GM18868 (cell line): ENCODE measurements at regions not wholly inside any gene's neighbourhood (a gene's known extent, or its start where the extent isn't known, plus 50 kb on each side); places are given as distances from the start of the nearest gene placed in this dataset.
"Not testable (repeated sequence)": the region's sequence is repeated elsewhere in the genome, so short reads cannot be mapped to it uniquely, and the experiment has no call there.

Source experiments
- ATAC-seq: cut with Tn5 transposase; IDR thresholded peaks from one replicate; pipeline ENCODE4 v1.9.1; 2021; ENCODE audit warnings: mild to moderate bottlenecking, moderate library complexity; ENCODE audit not compliant: unreplicated experiment

GRCh38 chr5:118606940-118607339 is 381.4 kb downstream of the DTWD2 start:
- no peak for ATAC-seq

- ATAC-seq, result no peak
Measured at GRCh38 chr5:118605761-118606160, 382.6 kb downstream of the DTWD2 start.

DNA sequence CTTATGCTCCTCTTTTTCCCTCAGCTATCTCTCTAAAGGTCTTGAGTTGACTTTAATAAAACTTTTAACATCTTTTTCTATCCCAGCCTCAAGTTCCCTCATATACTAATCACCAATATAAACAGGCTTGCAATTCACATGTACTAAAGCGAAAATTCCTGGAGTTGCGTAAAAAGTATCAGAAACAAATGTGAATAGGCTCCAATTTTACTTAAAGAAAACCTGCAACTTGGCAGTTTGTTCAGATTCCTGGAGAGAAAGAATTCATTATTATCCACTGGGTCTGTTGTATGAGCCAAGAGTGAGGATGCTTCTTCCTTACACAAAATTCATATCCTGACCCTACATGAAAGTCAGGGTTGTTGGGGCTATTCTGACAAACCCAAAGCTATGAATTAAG is 384.2 kb downstream of the DTWD2 start:
- ATAC-seq, result no peak

DNA sequence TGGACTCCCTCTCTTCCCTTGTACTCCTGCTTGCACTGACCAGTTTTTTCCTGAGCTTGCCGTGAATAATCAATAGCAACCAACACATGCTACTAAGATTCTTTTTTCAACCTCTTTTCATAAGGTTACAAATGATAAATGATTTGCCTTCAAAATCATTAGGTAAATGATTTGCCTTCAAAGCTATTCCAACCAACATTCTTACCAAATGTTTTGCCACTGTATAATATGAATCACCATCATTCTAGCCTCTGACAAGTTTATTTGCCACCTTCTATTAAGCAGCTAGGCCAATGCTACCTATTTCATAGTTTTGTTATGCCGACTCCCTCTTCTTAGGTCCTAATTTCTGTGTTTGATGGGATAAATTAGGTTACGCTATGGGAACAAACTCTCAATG is 385.1 kb downstream of the DTWD2 start:
- ATAC-seq, result no peak

DNA sequence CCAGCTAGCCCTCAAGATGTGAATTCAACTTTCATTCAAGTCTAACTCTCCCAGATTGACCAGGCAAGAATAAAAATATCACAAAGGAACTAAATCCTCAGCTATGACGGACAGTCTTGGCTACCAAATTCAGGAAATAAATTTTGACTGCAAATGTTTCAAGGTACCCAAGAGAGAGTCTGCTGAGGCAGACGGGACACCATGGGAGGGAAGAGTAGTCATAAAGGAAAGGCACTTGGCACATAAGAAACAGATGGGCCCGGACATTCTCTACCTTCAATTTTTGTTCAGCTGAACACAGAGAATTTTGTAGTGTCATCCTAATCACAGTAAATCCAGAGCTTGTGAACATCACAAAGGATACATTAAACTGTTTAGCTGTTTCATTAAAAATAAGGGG is 390.0 kb downstream of the DTWD2 start:
- no peak for ATAC-seq

GRCh38 chr5:118597543-118597942 is 390.8 kb downstream of the DTWD2 start:
- no peak for ATAC-seq

- no peak for ATAC-seq
Measured at GRCh38 chr5:118596255-118596654, 392.1 kb downstream of the DTWD2 start.

GRCh38 chr5:118593003-118593328 is 395.4 kb downstream of the DTWD2 start:
- no peak for ATAC-seq

DNA sequence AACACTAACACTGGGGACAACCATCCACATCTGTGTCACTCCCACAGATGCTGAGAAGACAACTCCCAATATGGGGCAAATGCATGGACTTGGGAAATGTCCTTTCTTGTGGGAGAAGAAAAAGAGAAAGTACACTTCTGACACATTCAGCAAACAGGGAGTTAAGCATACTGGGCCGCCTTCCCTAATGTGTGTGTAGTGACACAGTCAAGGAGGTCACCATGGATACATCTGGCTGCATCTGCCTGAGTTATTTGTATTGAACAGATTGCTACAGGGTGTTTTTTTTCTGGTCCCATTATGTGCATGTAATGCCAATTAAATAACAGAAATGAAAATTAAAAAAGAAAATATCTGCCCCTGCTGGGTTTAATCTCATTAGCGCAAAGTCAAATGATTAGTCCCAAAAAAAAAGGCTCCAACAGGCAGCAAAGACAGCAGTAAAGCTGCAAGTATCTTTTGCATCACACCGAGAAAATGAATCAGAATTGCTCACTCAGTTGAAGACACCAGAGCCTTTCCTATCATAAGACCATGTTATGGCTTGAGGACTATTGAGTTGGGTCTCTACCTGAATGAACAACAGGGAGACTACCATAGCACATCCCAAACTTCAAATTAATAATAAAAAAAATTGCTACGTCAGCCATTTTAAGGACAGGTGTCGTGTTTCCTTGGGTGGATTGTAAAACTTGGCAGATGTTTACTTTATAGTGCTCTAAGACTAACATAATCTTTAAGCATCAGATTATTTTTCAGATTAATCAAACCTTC is 395.9 kb downstream of the DTWD2 start:
- ATAC-seq, result no peak

DNA sequence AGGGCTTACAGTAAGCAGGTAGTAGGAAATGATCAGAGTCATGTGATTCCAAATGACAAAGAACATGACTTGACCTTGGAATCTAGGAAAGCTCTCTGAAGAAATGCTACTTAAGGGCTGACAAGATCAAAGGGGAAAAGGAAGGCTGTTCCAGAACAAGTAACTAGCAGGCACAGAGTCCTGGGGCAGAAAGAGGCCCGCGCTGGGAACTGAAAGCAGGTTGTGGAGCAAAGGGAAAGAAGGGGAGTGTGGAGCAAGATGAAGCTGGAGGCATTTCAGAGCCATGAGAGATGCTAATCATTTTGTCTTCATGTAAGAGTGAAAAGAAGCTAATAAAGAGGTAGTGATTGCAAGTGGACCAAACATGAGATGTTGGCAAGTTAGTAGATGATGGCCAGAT is 397.5 kb downstream of the DTWD2 start:
- ATAC-seq, result no peak

DNA sequence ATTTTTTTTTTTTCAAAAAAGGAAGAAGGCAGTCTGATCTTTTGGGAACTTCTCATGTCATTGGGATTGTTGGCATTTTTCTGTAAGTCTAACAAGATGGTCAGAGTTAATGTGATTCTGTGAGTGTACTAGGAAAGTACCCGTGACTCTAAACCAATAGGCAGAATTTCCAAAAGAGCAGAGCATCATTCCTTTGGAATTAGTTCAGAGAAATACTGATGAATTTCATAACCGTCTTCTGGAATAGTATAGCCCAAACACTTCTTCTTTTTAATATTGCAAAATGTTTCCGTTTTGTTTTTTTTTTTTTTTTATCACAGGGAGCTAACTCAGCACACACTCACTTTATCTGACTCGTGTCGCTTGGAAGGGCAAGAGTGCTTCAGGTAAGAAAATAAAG is 407.4 kb downstream of the DTWD2 start:
- no peak for ATAC-seq

GRCh38 chr5:118578093-118578492 is 410.3 kb downstream of the DTWD2 start:
- ATAC-seq, result no peak

DNA sequence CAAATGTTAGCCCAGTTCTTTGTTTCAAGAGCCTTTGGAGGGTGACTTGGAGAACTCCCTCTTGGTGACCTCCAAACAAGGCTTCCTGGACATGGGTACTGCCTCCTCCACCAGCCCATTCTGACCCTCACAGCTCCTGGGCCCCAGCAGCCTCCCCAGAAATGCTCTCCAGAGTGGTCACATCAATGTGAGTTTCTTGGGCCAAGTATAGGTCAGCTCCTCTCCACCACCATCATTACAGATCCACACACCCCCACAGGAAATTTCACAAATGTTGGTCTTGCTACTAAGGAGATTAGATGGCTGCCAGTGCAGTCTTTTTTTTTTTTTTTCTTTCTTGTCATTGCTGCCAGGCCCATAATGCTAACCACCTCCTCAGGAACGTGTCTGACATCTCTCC is 410.7 kb downstream of the DTWD2 start:
- no peak for ATAC-seq

DNA sequence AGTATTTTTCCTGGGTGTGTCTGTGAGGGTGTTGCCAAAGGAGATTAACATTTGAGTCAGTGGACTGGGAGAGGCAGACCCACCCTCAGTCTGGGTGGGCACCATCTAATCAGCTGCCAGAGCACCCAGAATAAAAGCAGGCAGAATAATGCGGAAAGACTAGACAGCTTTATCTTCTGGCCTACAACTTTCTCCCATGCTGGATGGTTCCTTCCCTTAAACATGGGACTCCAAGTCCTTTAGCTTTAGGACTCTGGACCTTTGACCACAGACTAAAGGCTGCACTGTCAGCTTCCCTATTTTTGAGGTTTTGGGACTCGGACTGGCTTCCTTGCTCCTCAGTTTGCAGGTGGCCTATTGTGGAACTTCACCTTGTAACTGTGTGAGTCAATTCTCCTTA is 418.1 kb downstream of the DTWD2 start:
- not testable (repeated sequence) for ATAC-seq

- ATAC-seq, result not testable (repeated sequence)
Measured at GRCh38 chr5:118569596-118569995, 418.8 kb downstream of the DTWD2 start.

- ATAC-seq, result no peak
Measured at GRCh38 chr5:118565335-118565971, 422.9 kb downstream of the DTWD2 start.

GRCh38 chr5:118561971-118562370 is 426.4 kb downstream of the DTWD2 start:
- ATAC-seq, result no peak

DNA sequence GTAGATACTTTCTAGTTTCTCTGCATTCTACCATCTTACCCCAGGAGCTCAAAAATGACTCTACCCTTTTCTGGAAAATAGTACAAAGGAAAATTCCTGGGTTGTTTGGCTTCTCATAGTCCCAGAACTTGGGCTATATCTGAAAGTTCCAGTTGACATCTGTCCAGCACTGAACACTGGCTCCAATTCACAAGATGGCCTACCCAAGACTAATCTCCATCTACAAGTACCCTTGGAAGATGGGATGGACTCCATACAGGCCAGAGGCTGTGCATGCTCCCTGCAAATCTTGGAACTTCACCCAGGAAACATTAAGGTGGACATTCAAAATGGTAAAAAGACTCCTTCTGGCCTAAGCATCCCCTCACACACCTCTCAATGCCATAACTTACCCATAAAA is 427.1 kb downstream of the DTWD2 start:
- ATAC-seq, result no peak

- ATAC-seq, result no peak
Measured at GRCh38 chr5:118558871-118559270, 429.5 kb downstream of the DTWD2 start.

GRCh38 chr5:118557251-118557661 is 431.1 kb downstream of the DTWD2 start:
- no peak for ATAC-seq

DNA sequence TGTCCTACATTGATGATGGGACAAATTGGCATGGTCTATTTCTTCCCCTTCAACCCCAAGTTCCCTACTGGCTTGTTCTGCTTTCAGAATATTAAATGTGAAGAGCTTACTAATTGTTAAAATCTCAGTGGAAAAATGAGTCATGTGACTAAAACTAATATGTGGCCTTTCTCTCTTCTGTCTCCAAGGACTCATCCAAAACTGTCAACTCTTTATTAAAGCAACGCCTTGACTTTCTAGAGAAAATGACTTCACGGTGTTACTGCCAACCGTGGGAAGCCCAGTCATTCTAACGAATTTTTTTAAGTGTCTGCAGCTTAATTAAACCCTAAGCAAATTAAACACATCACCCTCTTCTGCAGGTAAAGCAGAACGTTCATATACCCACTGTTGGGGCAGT is 431.6 kb downstream of the DTWD2 start:
- ATAC-seq, result no peak

GRCh38 chr5:118555727-118556126 is 432.6 kb downstream of the DTWD2 start:
- no peak for ATAC-seq

- no peak for ATAC-seq
Measured at GRCh38 chr5:118554981-118555380, 433.4 kb downstream of the DTWD2 start.
